Right lobe of liver (tissue), 4 donors: ENCODE measurements at regions not wholly inside any gene's neighbourhood (a gene's known extent, or its start where the extent isn't known, plus 50 kb on each side); places are given as distances from the start of the nearest gene placed in this dataset.

Experiments
- POLR2A ChIP-seq: fragments of 450-650 bp; IDR thresholded peaks from one replicate; pipeline ENCODE4 v1.6.1; 2017; ENCODE audit warnings: antibody characterized with exemption, mild to moderate bottlenecking
- TF ChIP-seq, protein P1 (sequence below), 4 donors: fragments of 200-600 bp in 3 of 4; fragments of 450-650 bp in 1 of 4; IDR thresholded peaks; one replicate each; pipeline versions ENCODE4 v1.5.1 to v1.8.0; 2016 to 2022; ENCODE audit warnings: antibody characterized with exemption in 4 of 4, mild to moderate bottlenecking in 2 of 4
- donor health status: DM: no; HTN: no; CAD: no.
- donor health status: DM: no; HTN: no; CAD: no.
- donor health status: DM: no; HTN: yes; CAD: no.

DNA sequence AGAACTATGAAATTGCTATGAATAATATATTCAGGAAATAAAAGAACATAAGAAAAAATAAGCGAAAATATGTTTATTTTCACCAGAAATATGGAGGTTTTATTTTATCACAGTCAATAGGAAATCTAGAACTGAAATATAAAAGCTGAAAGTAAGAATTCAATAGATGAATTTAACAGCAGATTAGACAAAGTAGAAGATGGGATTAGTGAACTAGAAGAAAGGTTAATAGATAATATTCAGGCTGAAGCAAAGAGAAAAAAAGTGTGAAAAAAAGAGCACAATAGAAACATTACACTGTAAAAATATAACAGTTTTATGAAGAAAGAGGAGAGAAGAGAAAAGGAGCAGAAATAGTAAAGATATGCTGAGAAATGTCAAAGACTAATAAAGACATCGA is 1152.1 kb downstream of the FAT4 start:
- TF ChIP-seq, protein P1, sequence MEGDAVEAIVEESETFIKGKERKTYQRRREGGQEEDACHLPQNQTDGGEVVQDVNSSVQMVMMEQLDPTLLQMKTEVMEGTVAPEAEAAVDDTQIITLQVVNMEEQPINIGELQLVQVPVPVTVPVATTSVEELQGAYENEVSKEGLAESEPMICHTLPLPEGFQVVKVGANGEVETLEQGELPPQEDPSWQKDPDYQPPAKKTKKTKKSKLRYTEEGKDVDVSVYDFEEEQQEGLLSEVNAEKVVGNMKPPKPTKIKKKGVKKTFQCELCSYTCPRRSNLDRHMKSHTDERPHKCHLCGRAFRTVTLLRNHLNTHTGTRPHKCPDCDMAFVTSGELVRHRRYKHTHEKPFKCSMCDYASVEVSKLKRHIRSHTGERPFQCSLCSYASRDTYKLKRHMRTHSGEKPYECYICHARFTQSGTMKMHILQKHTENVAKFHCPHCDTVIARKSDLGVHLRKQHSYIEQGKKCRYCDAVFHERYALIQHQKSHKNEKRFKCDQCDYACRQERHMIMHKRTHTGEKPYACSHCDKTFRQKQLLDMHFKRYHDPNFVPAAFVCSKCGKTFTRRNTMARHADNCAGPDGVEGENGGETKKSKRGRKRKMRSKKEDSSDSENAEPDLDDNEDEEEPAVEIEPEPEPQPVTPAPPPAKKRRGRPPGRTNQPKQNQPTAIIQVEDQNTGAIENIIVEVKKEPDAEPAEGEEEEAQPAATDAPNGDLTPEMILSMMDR (IDR thresholded peaks at IDR 0.05) = no peak
- no peak for TF ChIP-seq POLR2A
